Thymus (tissue), 11 donors: ENCODE measurements at regions not wholly inside any gene's neighbourhood (a gene's known extent, or its start where the extent isn't known, plus 50 kb on each side); places are given as distances from the start of the nearest gene placed in this dataset.
A peak's percentile ranks its signal among the peaks of the same experiment; 100 is the strongest.

Experiments used
- DNase-seq, 9 donors: peaks; one replicate each; pipeline ENCODE4 v3.0.0-alpha.2; 2013; ENCODE audit warnings: low spot score in 9 of 9, low read depth in 6 of 9, missing footprints in 1 of 9
- H3K27ac ChIP-seq, 2 donors: one replicate each; pipeline ENCODE4 v1.5.1; 2013; ENCODE audit warnings: control low read depth in 1 of 2, low read depth in 1 of 2, low read length in 1 of 2, mild to moderate bottlenecking in 1 of 2, moderate library complexity in 1 of 2
- H3K27me3 ChIP-seq, 2 donors: one replicate each; pipeline ENCODE4 v1.5.1; 2013; ENCODE audit warnings: low read length in 1 of 2; ENCODE audit not compliant: control insufficient read depth in 2 of 2, insufficient read depth in 1 of 2
- H3K36me3 ChIP-seq, 2 donors: one replicate each; pipeline ENCODE4 v1.5.1; 2013; ENCODE audit warnings: low read length in 1 of 2, mild to moderate bottlenecking in 1 of 2, moderate library complexity in 1 of 2; ENCODE audit not compliant: control insufficient read depth in 2 of 2, insufficient read depth in 2 of 2
- H3K4me1 ChIP-seq, 2 donors: one replicate each; pipeline ENCODE4 v1.5.1; 2013; ENCODE audit warnings: low read length in 2 of 2; ENCODE audit not compliant: control insufficient read depth in 2 of 2, insufficient read depth in 2 of 2
- H3K4me3 ChIP-seq, 2 donors: one replicate each; pipeline ENCODE4 v1.5.1; 2013; ENCODE audit warnings: low read length in 2 of 2, control low read depth in 1 of 2, mild to moderate bottlenecking in 1 of 2
- H3K9me3 ChIP-seq, 2 donors: one replicate each; pipeline ENCODE4 v1.5.1; 2013; ENCODE audit warnings: low read length in 1 of 2, mild to moderate bottlenecking in 1 of 2; ENCODE audit not compliant: control insufficient read depth in 2 of 2, insufficient read depth in 1 of 2
- WGBS: extraction: QIAGEN DNeasy Blood & Tissue Kit; methylation state at CpG from one replicate; pipeline ENCODE4 v1.1.7; 2013; 5-methylcytosine and 5-hydroxymethylcytosine counted together
- donor health status: healthy.

DNA sequence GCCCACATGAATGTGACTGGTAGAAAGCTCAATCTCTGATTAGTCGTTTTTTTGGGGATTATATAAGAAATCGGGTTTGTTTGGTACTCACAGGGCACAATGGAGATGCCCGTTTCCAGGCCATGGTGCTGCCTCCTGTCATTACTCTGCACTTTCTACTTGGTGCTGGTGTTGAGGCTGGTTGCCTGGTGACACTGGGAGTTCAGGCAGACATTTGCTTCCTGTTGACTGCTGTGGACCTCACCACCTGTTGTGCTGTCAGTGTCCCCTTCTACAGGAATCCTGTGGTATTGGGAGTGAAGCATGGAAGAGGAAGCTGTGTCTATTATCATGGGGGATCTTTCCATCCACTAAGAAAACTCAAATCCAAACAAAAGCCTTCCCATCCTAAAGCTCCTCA, 227.2 kb upstream of the TBL1XR1 start:
- H3K27ac ChIP-seq = no peak overlapping the region
- no peak overlapping the region for H3K4me3 ChIP-seq
- peaks cover 0 to 4% of the 10 kb centered on the region in 2 donors for H3K9me3 ChIP-seq
- H3K27me3 ChIP-seq = no peaks in the 10 kb centered on the region
- no peaks in the 10 kb centered on the region for H3K36me3 ChIP-seq
- peaks cover 3 to 20% of the 10 kb centered on the region in 2 donors for H3K4me1 ChIP-seq
- WGBS = 75% methylated on average over 3 of the region's 3 CpGs
- DNase-seq = peak in 3 of 9 donors; percentile 46 to 68 (median 49)

GRCh38 chr3:177425042-177425441, 227.8 kb upstream of the TBL1XR1 start:
- DNase-seq = no peak
- Histone ChIP-seq H3K27ac (no peak overlapping the region), H3K4me1 (peaks cover 3 to 20% of the 10 kb centered on the region in 2 donors), H3K4me3 (no peak overlapping the region), H3K9me3 (peaks cover 0 to 4% of the 10 kb centered on the region in 2 donors), H3K36me3 (no peaks in the 10 kb centered on the region), H3K27me3 (no peaks in the 10 kb centered on the region)
- 97% methylated on average over 3 of the region's 3 CpGs for WGBS

- no peak for DNase-seq
- Histone ChIP-seq H3K27ac (peak overlapping the region in 1 of 2 donors; percentile 39), H3K27me3 (no peaks in the 10 kb centered on the region), H3K9me3 (peaks cover 0 to 4% of the 10 kb centered on the region in 2 donors), H3K36me3 (no peaks in the 10 kb centered on the region), H3K4me1 (peaks cover 3 to 20% of the 10 kb centered on the region in 2 donors), H3K4me3 (no peak overlapping the region)
- WGBS = 50% methylated on average over 3 of the region's 3 CpGs
Measured at GRCh38 chr3:177426106-177426877, 229.0 kb upstream of the TBL1XR1 start.

DNA sequence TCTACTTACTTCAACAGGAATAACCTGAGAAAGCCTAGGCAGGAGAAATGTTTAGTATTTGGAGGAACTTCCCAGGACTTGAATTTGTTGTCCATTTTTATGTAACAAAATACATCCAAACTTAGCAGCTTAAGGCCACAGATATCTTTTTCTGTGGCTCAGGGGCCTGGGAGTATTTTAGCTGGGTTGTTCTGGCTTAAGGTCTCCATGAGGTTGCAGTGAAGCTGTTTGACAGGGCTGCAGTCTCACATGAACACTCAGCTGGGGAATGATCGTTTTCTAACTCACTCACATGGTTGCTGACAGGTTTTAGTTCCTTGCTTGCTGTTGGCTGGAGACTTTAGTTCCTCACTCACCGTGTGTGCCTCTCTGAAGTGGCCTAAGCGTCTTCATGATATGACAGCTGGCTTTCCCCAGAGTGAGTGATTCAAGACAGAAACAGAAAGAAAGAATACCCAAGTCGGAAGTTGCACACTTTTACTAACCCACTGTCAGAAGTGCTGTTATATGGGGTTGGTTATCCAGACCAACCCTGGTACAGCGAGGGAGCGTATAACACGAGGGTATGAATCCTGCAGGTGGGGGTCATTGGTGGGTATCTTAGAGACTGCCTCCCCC, 229.7 kb upstream of the TBL1XR1 start:
- Histone ChIP-seq H3K27me3 (no peaks in the 10 kb centered on the region), H3K9me3 (peaks cover 0 to 4% of the 10 kb centered on the region in 2 donors), H3K27ac (peak overlapping the region in 1 of 2 donors; percentile 39), H3K4me1 (peaks cover 3 to 20% of the 10 kb centered on the region in 2 donors), H3K4me3 (no peak overlapping the region), H3K36me3 (no peaks in the 10 kb centered on the region)
- DNase-seq = peak in 2 of 9 donors; percentile 25 to 56
- 69% methylated on average over 7 of the region's 7 CpGs for WGBS

DNA sequence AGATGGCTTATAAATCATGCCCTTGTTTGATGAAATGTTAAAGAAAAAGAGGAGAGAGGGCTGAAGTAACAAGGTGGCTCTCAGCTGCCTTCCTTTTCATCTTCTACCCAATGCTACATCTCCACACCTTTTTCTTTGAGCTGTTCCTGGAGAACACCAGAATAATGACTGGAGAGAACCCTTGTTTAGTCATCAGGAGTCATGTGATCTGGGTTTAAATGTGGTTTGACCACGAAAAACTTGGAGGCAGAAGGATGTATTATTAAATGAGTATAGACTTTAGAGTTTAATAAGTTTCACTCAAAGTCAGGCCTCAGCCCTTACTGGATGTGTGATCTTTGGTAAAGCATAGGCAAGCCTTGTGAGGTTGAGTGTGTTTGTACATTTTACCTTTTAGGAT, 230.3 kb upstream of the TBL1XR1 start:
- H3K27me3 ChIP-seq = no peaks in the 10 kb centered on the region
- H3K9me3 ChIP-seq = peaks cover 0 to 4% of the 10 kb centered on the region in 2 donors
- H3K4me3 ChIP-seq = no peak overlapping the region
- WGBS = 12% methylated on average over 1 of the region's 1 CpG
- H3K27ac ChIP-seq = no peak overlapping the region
- no peak for DNase-seq
- peaks cover 3 to 20% of the 10 kb centered on the region in 2 donors for H3K4me1 ChIP-seq
- H3K36me3 ChIP-seq = no peaks in the 10 kb centered on the region

GRCh38 chr3:177429079-177429478, 231.8 kb upstream of the TBL1XR1 start:
- H3K27me3 ChIP-seq = no peaks in the 10 kb centered on the region
- peaks cover 2 to 14% of the 10 kb centered on the region in 2 donors for H3K4me1 ChIP-seq
- WGBS = 96% methylated on average over 1 of the region's 1 CpG
- H3K9me3 ChIP-seq = peaks cover 0 to 4% of the 10 kb centered on the region in 2 donors
- no peaks in the 10 kb centered on the region for H3K36me3 ChIP-seq
- no peak for DNase-seq
- H3K27ac ChIP-seq = no peak overlapping the region
- H3K4me3 ChIP-seq = no peak overlapping the region

GRCh38 chr3:177429771-177430170, 232.5 kb upstream of the TBL1XR1 start:
- no peak overlapping the region for H3K27ac ChIP-seq
- peaks cover 0 to 4% of the 10 kb centered on the region in 2 donors for H3K9me3 ChIP-seq
- 92% methylated on average over 2 of the region's 2 CpGs for WGBS
- H3K4me3 ChIP-seq = no peak overlapping the region
- H3K36me3 ChIP-seq = no peaks in the 10 kb centered on the region
- H3K27me3 ChIP-seq = no peaks in the 10 kb centered on the region
- no peak for DNase-seq
- H3K4me1 ChIP-seq = peaks cover 0 to 7% of the 10 kb centered on the region in 2 donors

GRCh38 chr3:177430653-177431052, 233.4 kb upstream of the TBL1XR1 start:
- H3K4me3 ChIP-seq = no peak overlapping the region
- H3K4me1 ChIP-seq = peaks cover 0 to 7% of the 10 kb centered on the region in 2 donors
- WGBS = 99% methylated on average over 5 of the region's 5 CpGs
- H3K36me3 ChIP-seq = no peaks in the 10 kb centered on the region
- no peak for DNase-seq
- peaks cover 0 to 4% of the 10 kb centered on the region in 2 donors for H3K9me3 ChIP-seq
- H3K27me3 ChIP-seq = no peaks in the 10 kb centered on the region
- no peak overlapping the region for H3K27ac ChIP-seq

GRCh38 chr3:177431525-177432176, 234.4 kb upstream of the TBL1XR1 start:
- Histone ChIP-seq H3K9me3 (peaks cover 0 to 4% of the 10 kb centered on the region in 2 donors), H3K27ac (no peak overlapping the region), H3K36me3 (no peaks in the 10 kb centered on the region), H3K27me3 (no peaks in the 10 kb centered on the region), H3K4me1 (peaks cover 0 to 7% of the 10 kb centered on the region in 2 donors), H3K4me3 (no peak overlapping the region)
- DNase-seq = no peak
- 76% methylated on average over 7 of the region's 7 CpGs for WGBS
